ENCODE measurements at regions not wholly inside any gene's neighbourhood (a gene's known extent, or its start where the extent isn't known, plus 50 kb on each side); places are given as distances from the start of the nearest gene placed in this dataset.

GRCh38 chr4:75146223-75146622 is 213.3 kb downstream of the PARM1 start (continued):
- TF ChIP-seq ZNF407 (CRISPR knock-in tag; IDR thresholded peaks at IDR 0.05; ENCODE audit: not compliant biosample characterization) (no peak), HIC2 (CRISPR knock-in tag; IDR thresholded peaks at IDR 0.05; ENCODE audit: low read depth) (no peak), RFXAP (CRISPR knock-in tag; IDR thresholded peaks at IDR 0.05; ENCODE audit: borderline replicate concordance) (no peak), ZNF691 (CRISPR knock-in tag; IDR thresholded peaks at IDR 0.05; ENCODE audit: borderline replicate concordance, low read depth) (no peak), NR3C1 (CRISPR knock-in tag; IDR thresholded peaks at IDR 0.05) (no peak)
